Right lobe of liver (tissue), 6 donors: ENCODE measurements at regions not wholly inside any gene's neighbourhood (a gene's known extent, or its start where the extent isn't known, plus 50 kb on each side); places are given as distances from the start of the nearest gene placed in this dataset.

Experiments
- ATAC-seq, 4 donors: fragments of 200-7000 bp; cut with Tn5 transposase; one replicate each; pipeline ENCODE4 v1.9.1; 2020; ENCODE audit warnings: mild to moderate bottlenecking in 4 of 4, moderate library complexity in 4 of 4
- DNase-seq, 3 donors: peaks; one replicate each; pipeline ENCODE4 v3.0.0-alpha.2; 2020
- H3K27ac ChIP-seq, 3 donors: fragments of 200-600 bp; one replicate each; pipeline ENCODE4 v1.8.0; 2022
- H3K27me3 ChIP-seq, 2 donors: fragments of 200-600 bp; one replicate each; pipeline ENCODE4 v1.8.0; 2022
- H3K36me3 ChIP-seq, 4 donors: fragments of 200-600 bp; sonication (generic) in 1 of 4; one replicate each; pipeline versions ENCODE4 v1.5.1 to v1.8.0; 2017 to 2022; ENCODE audit warnings: control low read depth in 1 of 4
- H3K4me1 ChIP-seq, 4 donors: fragments of 200-600 bp; sonication (generic) in 1 of 4; one replicate each; pipeline versions ENCODE4 v1.5.1 to v1.8.0; 2017 to 2022; ENCODE audit warnings: control low read depth in 1 of 4
- H3K4me3 ChIP-seq, 3 donors: fragments of 200-600 bp; one replicate each; pipeline ENCODE4 v1.8.0; 2022
- H3K9me3 ChIP-seq, 4 donors: fragments of 200-600 bp; sonication (generic) in 1 of 4; one replicate each; pipeline versions ENCODE4 v1.5.1 to v1.8.0; 2017 to 2022; ENCODE audit warnings: control low read depth in 1 of 4
- POLR2A ChIP-seq: fragments of 450-650 bp; IDR thresholded peaks from one replicate; pipeline ENCODE4 v1.6.1; 2017; ENCODE audit warnings: antibody characterized with exemption, mild to moderate bottlenecking
- WGBS: methylation state at CpG from one replicate; pipeline ENCODE4 v1.1.6; 2018; ENCODE audit warnings: low coverage, low lambda C conversion rate; ENCODE audit not compliant: insufficient coverage; ENCODE audit errors: missing lambda C conversion rate; 5-methylcytosine and 5-hydroxymethylcytosine counted together
- intact Hi-C, 2 donors: fragments of 100-400 bp; cut with DNase I; formaldehyde crosslinking; loops; one replicate each; pipeline versions ENCODE4 v1.11.2 to v1.14.1; 2022
- TF ChIP-seq, protein P1 (sequence below), 4 donors: fragments of 200-600 bp in 3 of 4; fragments of 450-650 bp in 1 of 4; IDR thresholded peaks; one replicate each; pipeline versions ENCODE4 v1.5.1 to v1.8.0; 2016 to 2022; ENCODE audit warnings: antibody characterized with exemption in 4 of 4, mild to moderate bottlenecking in 2 of 4
- donor health status: DM: no; HTN: yes; CAD: no.
- donor health status: DM: no; HTN: no; CAD: no.
- donor health status: DM: no; HTN: no; CAD: no.
- donor health status: DM: no; HTN: yes; CAD: no.
- donor health status: DM: no; HTN: yes; CAD: no.

DNA sequence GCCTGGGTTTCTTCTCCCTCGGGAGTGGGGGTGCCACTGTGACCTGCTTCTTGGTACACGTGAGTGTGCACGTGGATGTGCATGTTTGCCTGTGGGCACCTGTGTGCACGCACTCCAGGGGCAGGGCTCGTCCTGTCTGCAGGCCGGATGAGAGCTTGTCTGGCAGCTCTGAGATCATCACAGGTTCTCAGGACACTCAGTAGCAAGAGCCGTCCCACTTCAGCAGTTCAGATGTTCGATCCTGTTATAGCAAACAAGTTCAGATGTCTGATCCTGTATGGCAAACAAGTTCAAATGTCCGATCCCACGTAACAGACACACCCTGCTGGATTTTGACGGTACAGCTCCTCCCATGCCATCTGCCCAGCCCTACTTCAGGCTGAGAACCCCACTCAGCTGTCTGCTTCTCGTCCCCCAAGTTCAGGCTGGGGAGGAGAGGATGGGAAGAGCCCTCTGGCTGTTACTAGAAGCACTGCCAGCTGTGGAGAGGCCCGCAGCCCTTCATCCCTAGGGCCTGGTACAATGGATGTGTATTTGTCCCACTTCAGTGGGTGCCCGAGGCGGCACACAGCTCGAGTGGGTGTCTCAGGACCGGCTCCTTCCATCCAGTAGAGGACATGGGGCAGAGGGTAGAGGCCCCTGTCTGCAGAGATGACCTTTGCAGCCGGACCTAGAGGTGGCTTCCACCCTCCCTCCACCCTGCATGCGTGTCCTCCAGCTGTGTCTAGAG is 1126.9 kb downstream of the BRD1 start:
- DNase-seq (peak in 1 of 3 donors; percentile 55), ATAC-seq (no peak)
- Histone ChIP-seq H3K27me3 (no peaks in the 10 kb centered on the region), H3K9me3 (no peaks in the 10 kb centered on the region), H3K36me3 (no peaks in the 10 kb centered on the region), H3K27ac (no peak overlapping the region), H3K4me1 (no peaks in the 10 kb centered on the region), H3K4me3 (no peak overlapping the region)
- no peak for TF ChIP-seq POLR2A
- TF ChIP-seq, protein P1, sequence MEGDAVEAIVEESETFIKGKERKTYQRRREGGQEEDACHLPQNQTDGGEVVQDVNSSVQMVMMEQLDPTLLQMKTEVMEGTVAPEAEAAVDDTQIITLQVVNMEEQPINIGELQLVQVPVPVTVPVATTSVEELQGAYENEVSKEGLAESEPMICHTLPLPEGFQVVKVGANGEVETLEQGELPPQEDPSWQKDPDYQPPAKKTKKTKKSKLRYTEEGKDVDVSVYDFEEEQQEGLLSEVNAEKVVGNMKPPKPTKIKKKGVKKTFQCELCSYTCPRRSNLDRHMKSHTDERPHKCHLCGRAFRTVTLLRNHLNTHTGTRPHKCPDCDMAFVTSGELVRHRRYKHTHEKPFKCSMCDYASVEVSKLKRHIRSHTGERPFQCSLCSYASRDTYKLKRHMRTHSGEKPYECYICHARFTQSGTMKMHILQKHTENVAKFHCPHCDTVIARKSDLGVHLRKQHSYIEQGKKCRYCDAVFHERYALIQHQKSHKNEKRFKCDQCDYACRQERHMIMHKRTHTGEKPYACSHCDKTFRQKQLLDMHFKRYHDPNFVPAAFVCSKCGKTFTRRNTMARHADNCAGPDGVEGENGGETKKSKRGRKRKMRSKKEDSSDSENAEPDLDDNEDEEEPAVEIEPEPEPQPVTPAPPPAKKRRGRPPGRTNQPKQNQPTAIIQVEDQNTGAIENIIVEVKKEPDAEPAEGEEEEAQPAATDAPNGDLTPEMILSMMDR (IDR thresholded peaks at IDR 0.05) = no peak
- WGBS = 50% methylated on average over 2 of the region's 19 CpGs
- intact Hi-C loops = no loop called here

DNA sequence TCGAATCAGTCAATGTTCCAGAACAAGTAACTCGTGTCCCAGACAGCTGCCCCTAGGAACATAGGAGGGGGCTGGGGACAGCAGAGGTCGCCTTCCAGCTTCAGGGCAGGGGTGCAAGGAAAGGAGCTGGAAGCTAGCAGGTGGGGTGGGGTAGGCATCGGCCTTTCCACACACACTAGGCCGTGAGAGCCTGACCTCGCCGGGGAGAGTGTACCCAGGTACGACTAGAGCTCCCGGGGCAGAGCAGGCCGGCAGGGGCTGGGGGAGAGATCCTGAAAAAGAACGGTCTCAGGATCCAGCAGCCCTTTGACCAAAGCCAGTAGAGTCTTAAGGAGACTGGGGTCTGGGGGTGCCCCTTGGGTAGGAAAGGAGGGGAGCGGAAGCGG is 1127.5 kb downstream of the BRD1 start:
- DNase-seq (no peak), ATAC-seq (no peak)
- WGBS = 72% methylated on average over 10 of the region's 13 CpGs

DNA sequence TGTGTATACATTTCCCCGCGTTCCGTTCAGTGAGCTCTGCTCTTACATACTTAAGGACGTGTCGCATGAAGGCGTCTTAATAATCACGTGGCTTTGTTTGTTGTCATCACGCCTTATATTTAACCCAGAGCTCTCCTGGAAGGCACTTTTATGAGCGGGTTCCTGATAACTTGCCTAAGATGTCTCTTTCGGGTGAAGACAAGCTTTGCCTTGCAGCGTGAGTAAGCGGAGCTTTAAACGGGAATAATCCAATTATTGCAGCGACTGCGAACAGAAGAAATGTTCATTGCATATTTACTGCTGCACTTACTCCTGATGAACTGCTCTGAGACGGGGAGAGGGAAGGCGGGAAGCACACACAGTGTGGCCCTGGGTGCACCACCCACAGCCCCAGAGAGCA is 1128.2 kb downstream of the BRD1 start:
- no peaks in the 10 kb centered on the region for H3K27me3 ChIP-seq
- H3K9me3 ChIP-seq = no peaks in the 10 kb centered on the region
- H3K4me1 ChIP-seq = no peaks in the 10 kb centered on the region
- no peaks in the 10 kb centered on the region for H3K36me3 ChIP-seq
- no peak overlapping the region for H3K27ac ChIP-seq
- intact Hi-C loops = no loop called here
- H3K4me3 ChIP-seq = no peak overlapping the region
- DNase-seq = peak in 1 of 3 donors; percentile 1
- TF ChIP-seq POLR2A = no peak
- TF ChIP-seq, protein P1 (IDR thresholded peaks at IDR 0.05) = no peak
- WGBS = 88% methylated on average over 15 of the region's 17 CpGs
- no peak for ATAC-seq

More for the DNA sequence above, 1127.5 kb downstream of the BRD1 start:
- TF ChIP-seq, protein P1 (IDR thresholded peaks at IDR 0.05) = no peak
- TF ChIP-seq POLR2A = no peak
- no peaks in the 10 kb centered on the region for H3K4me1 ChIP-seq
- H3K27ac ChIP-seq = no peak overlapping the region
- no peaks in the 10 kb centered on the region for H3K36me3 ChIP-seq
- H3K4me3 ChIP-seq = no peak overlapping the region
- no peaks in the 10 kb centered on the region for H3K9me3 ChIP-seq
- intact Hi-C loops = no loop called here
- no peaks in the 10 kb centered on the region for H3K27me3 ChIP-seq

DNA sequence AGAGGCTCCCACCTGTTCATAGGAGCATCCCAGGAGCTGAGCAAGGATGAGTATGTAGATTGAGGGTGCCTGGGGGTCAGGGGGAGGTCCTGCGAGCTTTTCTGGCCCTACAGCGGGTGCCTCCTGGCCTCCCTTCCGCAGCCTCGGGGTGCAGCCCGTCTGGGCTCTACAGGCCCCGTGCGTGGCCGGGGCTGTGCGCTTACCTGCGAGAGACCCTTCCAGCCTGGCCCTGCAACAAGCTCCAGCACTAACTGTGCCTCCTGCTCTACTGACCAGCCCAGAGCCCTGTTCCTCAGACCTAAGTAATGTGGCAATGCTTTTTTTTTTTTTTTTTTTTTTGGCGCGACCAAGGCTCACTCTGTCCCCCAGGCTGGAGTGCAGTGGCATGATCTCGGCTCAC is 1129.1 kb downstream of the BRD1 start:
- Histone ChIP-seq H3K27me3 (no peaks in the 10 kb centered on the region), H3K36me3 (no peaks in the 10 kb centered on the region), H3K9me3 (no peaks in the 10 kb centered on the region), H3K4me3 (no peak overlapping the region), H3K4me1 (no peaks in the 10 kb centered on the region), H3K27ac (no peak overlapping the region)
- no peak for TF ChIP-seq POLR2A
- TF ChIP-seq, protein P1 (IDR thresholded peaks at IDR 0.05) = no peak
- DNase-seq (peak in 1 of 3 donors; percentile 8), ATAC-seq (no peak)
- WGBS = 20% methylated on average over 1 of the region's 13 CpGs
- intact Hi-C loops = no loop called here
